ENCODE measurements at regions not wholly inside any gene's neighbourhood (a gene's known extent, or its start where the extent isn't known, plus 50 kb on each side); places are given as distances from the start of the nearest gene placed in this dataset.

DNA sequence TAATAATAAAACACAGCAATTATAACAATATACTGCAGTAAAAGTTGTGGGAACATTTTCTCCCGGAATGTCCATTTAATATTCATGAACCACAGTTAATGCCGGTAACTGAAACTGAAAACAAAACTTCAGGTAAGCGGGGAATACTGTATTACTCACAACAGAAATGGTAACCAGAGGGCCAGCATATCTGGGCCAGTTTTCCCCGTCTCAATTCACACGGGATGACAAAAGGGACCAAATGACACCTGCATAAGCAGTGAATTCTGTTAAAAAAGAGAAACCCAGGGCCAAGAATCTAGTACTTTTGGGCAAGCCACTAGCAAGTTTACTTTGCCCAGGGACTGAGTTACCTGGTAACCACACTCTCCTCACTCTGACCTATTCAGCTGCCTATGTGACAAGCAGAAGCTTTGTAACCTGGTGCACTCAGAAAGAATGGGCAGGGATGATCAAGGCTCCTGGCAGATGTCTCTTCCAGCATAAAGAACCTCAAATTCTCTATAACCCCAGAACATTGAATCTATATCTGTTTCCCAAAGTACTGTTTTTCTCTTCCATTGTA lies 1171.2 kb downstream of the DIAPH3 start:
- TF ChIP-seq, protein P1, sequence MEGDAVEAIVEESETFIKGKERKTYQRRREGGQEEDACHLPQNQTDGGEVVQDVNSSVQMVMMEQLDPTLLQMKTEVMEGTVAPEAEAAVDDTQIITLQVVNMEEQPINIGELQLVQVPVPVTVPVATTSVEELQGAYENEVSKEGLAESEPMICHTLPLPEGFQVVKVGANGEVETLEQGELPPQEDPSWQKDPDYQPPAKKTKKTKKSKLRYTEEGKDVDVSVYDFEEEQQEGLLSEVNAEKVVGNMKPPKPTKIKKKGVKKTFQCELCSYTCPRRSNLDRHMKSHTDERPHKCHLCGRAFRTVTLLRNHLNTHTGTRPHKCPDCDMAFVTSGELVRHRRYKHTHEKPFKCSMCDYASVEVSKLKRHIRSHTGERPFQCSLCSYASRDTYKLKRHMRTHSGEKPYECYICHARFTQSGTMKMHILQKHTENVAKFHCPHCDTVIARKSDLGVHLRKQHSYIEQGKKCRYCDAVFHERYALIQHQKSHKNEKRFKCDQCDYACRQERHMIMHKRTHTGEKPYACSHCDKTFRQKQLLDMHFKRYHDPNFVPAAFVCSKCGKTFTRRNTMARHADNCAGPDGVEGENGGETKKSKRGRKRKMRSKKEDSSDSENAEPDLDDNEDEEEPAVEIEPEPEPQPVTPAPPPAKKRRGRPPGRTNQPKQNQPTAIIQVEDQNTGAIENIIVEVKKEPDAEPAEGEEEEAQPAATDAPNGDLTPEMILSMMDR (conservative IDR thresholded peaks at IDR 0.05; ENCODE audit: low read depth, low read length): no peak
- TF ChIP-seq EZH2 (IDR thresholded peaks at IDR 0.05; ENCODE audit: low read length, unreplicated experiment): no peak
